A549 (cell line): ENCODE measurements at regions not wholly inside any gene's neighbourhood (a gene's known extent, or its start where the extent isn't known, plus 50 kb on each side); places are given as distances from the start of the nearest gene placed in this dataset.

Experiments used
- ATAC-seq, 2 experiments: fragments of 200-7000 bp in 1 of 2; fragments of >200 bp in 1 of 2; cut with Nextera tagmentation in 1 of 2; cut with Tn5 transposase in 1 of 2; 3 replicates each; pipeline versions ENCODE4 v1.8.0 to v1.9.1; 2018 to 2020; ENCODE audit warnings: mild to moderate bottlenecking in 1 of 2, moderate library complexity in 1 of 2
- CTCF ChIA-PET: fragments of 300-600 bp; sonication (Branson Sonifier 250); formaldehyde crosslinking; extraction: SDS; loops from one replicate; lab custom pipeline; 2021; ENCODE audit warnings: antibody characterized with exemption, inconsistent platforms; lab: Yijun Ruan, JAX
- POLR2A ChIA-PET: fragments of 350-600 bp; formaldehyde crosslinking; extraction: SDS; loops from one replicate; lab custom pipeline; 2021; ENCODE audit warnings: antibody characterized with exemption, inconsistent platforms; lab: Yijun Ruan, JAX
- DNase-seq, 2 experiments: peaks; one replicate each; pipeline versions ENCODE4 v3.0.0 to v3.0.0-alpha.2; 2011 to 2016; ENCODE audit warnings: low read depth in 1 of 2, low spot score in 1 of 2
- FAIRE-seq: peaks from 2 replicates; lab custom pipeline; 2011; peaks lifted over from hg19 to GRCh38; lab: Jason Lieb, UNC
- H3K27ac ChIP-seq, 2 experiments: fragments of >200 bp; sonication (Bioruptor Twin); formaldehyde crosslinking; 3 replicates each; pipeline ENCODE4 v1.5.1; 2016 to 2017
- H3K4me1 ChIP-seq: fragments of >200 bp; sonication (Bioruptor Twin); formaldehyde crosslinking; 3 replicates; pipeline ENCODE4 v1.6.1; 2016
- H3K4me2 ChIP-seq: fragments of >200 bp; sonication (Bioruptor Twin); formaldehyde crosslinking; 3 replicates; pipeline ENCODE4 v1.6.1; 2016
- H3K4me3 ChIP-seq: fragments of >200 bp; sonication (Bioruptor Twin); formaldehyde crosslinking; 3 replicates; pipeline ENCODE4 v1.5.1; 2016
- H3K9me3 ChIP-seq: fragments of >200 bp; sonication (Bioruptor Twin); formaldehyde crosslinking; 3 replicates; pipeline ENCODE4 v1.6.1; 2016
- CBX8 ChIP-seq: fragments of 200-600 bp; sonication (generic); IDR thresholded peaks from 2 replicates; pipeline ENCODE4 v1.6.1; 2016
- ESRRA ChIP-seq: fragments of 150-350 bp; IDR thresholded peaks from 2 replicates; pipeline ENCODE4 v1.6.1; 2014; ENCODE audit warnings: mild to moderate bottlenecking, low read length, borderline replicate concordance
- HEYL ChIP-seq: fragments of 250-450 bp; sonication (Bioruptor Pico); IDR thresholded peaks from 2 replicates; pipeline ENCODE4 v1.8.0; 2021; ENCODE audit warnings: mild to moderate bottlenecking, moderate library complexity
- HOXB13 ChIP-seq: fragments of 250-450 bp; sonication (Bioruptor Pico); IDR thresholded peaks from 2 replicates; pipeline ENCODE4 v1.5.0; 2020; ENCODE audit warnings: low read depth, mild to moderate bottlenecking, moderate library complexity
- JUN ChIP-seq, 2 experiments: fragments of >200 bp; sonication (Bioruptor Twin); formaldehyde crosslinking; IDR thresholded peaks; 2 replicates in 1 of 2; 3 replicates in 1 of 2; pipeline ENCODE4 v1.6.1; 2016 to 2017
- MAZ ChIP-seq: fragments of 150-350 bp; IDR thresholded peaks from 2 replicates; pipeline ENCODE4 v1.6.1; 2014; ENCODE audit warnings: antibody characterized with exemption, low read depth, low read length, borderline replicate concordance
- MYC ChIP-seq: IDR thresholded peaks from 2 replicates; pipeline ENCODE4 v1.6.1; 2012; ENCODE audit warnings: mild to moderate bottlenecking, inconsistent platforms, low read length, improper control_type of control experiment, borderline replicate concordance
- RARB ChIP-seq: fragments of 250-450 bp; sonication (Bioruptor Pico); IDR thresholded peaks from 2 replicates; pipeline ENCODE4 v1.8.0; 2021; ENCODE audit warnings: mild to moderate bottlenecking, moderate library complexity
- RFX5 ChIP-seq: fragments of 450-650 bp; IDR thresholded peaks from 2 replicates; pipeline ENCODE4 v1.7.1; 2014; ENCODE audit warnings: antibody characterized with exemption, mild to moderate bottlenecking, moderate library complexity
- SREBF2 ChIP-seq: fragments of 450-650 bp; IDR thresholded peaks from 2 replicates; pipeline ENCODE4 v1.6.1; 2014; ENCODE audit warnings: mild to moderate bottlenecking, moderate library complexity
- TFCP2L1 ChIP-seq: fragments of 250-450 bp; sonication (Bioruptor Pico); IDR thresholded peaks from 2 replicates; pipeline ENCODE4 v1.5.0; 2021; ENCODE audit warnings: mild to moderate bottlenecking
- TP53 ChIP-seq: fragments of 250-450 bp; sonication (Bioruptor Pico); IDR thresholded peaks from 2 replicates; pipeline ENCODE4 v1.5.0; 2021; ENCODE audit warnings: mild to moderate bottlenecking, moderate library complexity
- ZC3H11A ChIP-seq: fragments of 450-650 bp; IDR thresholded peaks from 2 replicates; pipeline ENCODE4 v1.6.1; 2014; ENCODE audit warnings: antibody characterized with exemption, mild to moderate bottlenecking
- ZNF302 ChIP-seq: fragments of 250-450 bp; sonication (Bioruptor Pico); IDR thresholded peaks from 2 replicates; pipeline ENCODE4 v1.9.0; 2021; ENCODE audit warnings: inconsistent platforms, mild to moderate bottlenecking, moderate library complexity
- WGBS: methylation state at CpG from one replicate; pipeline ENCODE4 v1.1.6; 2017; ENCODE audit errors: missing lambda C conversion rate; 5-methylcytosine and 5-hydroxymethylcytosine counted together
- TF ChIP-seq, protein P1 (sequence below): fragments of 250-450 bp; sonication (Bioruptor Pico); IDR thresholded peaks from 2 replicates; pipeline ENCODE4 v1.5.0; 2021; ENCODE audit warnings: mild to moderate bottlenecking, moderate library complexity, borderline replicate concordance
- TF ChIP-seq, protein P2 (sequence below): IDR thresholded peaks from 2 replicates; pipeline ENCODE4 v1.6.1; 2012
- TF ChIP-seq, protein P3 (sequence below): IDR thresholded peaks from 2 replicates; pipeline ENCODE4 v1.6.1; 2012; ENCODE audit warnings: low read depth, borderline replicate concordance
- TF ChIP-seq, protein P4 (sequence below): fragments of >200 bp; sonication (Bioruptor Twin); formaldehyde crosslinking; IDR thresholded peaks from 2 replicates; pipeline ENCODE4 v1.6.1; 2016
- TF ChIP-seq, protein P5 (sequence below): fragments of 200-600 bp; sonication (generic); IDR thresholded peaks from 2 replicates; pipeline ENCODE4 v1.6.1; 2016; ENCODE audit warnings: antibody characterized with exemption, mild to moderate bottlenecking, moderate library complexity
- TF ChIP-seq, protein P6 (sequence below): fragments of >200 bp; sonication (Bioruptor Twin); formaldehyde crosslinking; IDR thresholded peaks from 3 replicates; pipeline ENCODE4 v1.5.1; 2016
- TF ChIP-seq, protein P7 (sequence below): fragments of >200 bp; sonication (Bioruptor Twin); formaldehyde crosslinking; IDR thresholded peaks from 3 replicates; pipeline ENCODE4 v1.6.1; 2016
- TF ChIP-seq, protein P8 (sequence below): fragments of 450-650 bp; IDR thresholded peaks from 2 replicates; pipeline ENCODE4 v1.6.1; 2014; ENCODE audit warnings: antibody characterized with exemption

DNA sequence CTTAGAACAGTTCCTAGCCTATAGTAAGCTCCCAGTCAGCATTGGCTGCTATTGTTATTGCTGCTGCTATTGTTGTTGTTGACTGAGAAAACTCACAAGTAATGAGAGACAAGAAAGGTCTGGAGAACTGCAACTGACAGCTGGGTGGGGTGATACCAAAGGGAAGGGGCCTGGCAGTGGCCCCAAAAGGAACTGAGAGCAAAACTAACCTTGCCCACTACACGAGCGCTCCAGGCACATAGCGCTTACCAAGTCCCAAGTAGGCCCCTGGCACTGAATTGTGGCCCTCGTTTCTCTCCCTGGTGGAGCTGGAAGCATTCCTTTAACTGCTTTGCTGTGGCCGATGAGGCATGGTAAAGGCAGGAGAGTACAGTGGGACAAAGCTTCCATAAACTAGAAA is 59.7 kb downstream of the KCTD12 start:
- 53% methylated on average over 5 of the region's 5 CpGs for WGBS

DNA sequence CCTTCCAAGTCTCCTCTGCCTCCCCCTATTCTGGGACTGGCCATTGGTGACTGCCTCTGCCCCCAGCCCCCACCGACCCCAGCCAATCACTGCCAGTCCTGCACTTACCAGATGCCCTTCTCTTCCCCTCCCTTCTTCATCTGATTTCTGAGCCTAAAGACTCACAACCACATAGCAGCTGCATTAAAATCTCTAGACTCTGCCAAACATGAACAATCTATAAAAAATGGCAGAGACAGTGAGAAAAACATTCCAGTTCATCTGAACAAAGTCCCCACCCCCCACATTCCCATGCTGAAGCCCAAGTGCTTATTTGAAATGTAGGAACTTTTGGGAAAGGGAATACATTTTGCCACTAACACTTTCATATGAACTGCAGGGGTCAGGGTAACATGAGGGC is 60.8 kb downstream of the KCTD12 start:
- Histone ChIP-seq H3K9me3 (no peaks in the 10 kb centered on the region), H3K4me3 (no peak overlapping the region), H3K27ac (no peak overlapping the region), H3K4me1 (no peaks in the 10 kb centered on the region), H3K4me2 (no peak overlapping the region)
- ATAC-seq: no peak
- no peak for FAIRE-seq
- DNase-seq: no peak
- ChIA-PET POLR2A (no interaction called here), CTCF (no interaction called here)
- TF ChIP-seq ESRRA (no peak), HOXB13 (CRISPR knock-in tag) (no peak), SREBF2 (no peak), TFCP2L1 (CRISPR knock-in tag) (no peak), HEYL (CRISPR knock-in tag) (no peak), RFX5 (no peak), ZC3H11A (no peak), RARB (no peak), MYC (no peak), CBX8 (no peak), JUN (IDR thresholded peaks at IDR 0.05) (no peak)
- TF ChIP-seq, protein P1, sequence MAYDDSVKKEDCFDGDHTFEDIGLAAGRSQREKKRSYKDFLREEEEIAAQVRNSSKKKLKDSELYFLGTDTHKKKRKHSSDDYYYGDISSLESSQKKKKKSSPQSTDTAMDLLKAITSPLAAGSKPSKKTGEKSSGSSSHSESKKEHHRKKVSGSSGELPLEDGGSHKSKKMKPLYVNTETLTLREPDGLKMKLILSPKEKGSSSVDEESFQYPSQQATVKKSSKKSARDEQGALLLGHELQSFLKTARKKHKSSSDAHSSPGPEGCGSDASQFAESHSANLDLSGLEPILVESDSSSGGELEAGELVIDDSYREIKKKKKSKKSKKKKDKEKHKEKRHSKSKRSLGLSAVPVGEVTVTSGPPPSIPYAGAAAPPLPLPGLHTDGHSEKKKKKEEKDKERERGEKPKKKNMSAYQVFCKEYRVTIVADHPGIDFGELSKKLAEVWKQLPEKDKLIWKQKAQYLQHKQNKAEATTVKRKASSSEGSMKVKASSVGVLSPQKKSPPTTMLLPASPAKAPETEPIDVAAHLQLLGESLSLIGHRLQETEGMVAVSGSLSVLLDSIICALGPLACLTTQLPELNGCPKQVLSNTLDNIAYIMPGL: no peak
- TF ChIP-seq, protein P2, sequence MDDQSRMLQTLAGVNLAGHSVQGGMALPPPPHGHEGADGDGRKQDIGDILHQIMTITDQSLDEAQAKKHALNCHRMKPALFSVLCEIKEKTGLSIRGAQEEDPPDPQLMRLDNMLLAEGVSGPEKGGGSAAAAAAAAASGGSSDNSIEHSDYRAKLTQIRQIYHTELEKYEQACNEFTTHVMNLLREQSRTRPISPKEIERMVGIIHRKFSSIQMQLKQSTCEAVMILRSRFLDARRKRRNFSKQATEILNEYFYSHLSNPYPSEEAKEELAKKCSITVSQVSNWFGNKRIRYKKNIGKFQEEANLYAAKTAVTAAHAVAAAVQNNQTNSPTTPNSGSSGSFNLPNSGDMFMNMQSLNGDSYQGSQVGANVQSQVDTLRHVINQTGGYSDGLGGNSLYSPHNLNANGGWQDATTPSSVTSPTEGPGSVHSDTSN: no peak
- TF ChIP-seq, protein P3, sequence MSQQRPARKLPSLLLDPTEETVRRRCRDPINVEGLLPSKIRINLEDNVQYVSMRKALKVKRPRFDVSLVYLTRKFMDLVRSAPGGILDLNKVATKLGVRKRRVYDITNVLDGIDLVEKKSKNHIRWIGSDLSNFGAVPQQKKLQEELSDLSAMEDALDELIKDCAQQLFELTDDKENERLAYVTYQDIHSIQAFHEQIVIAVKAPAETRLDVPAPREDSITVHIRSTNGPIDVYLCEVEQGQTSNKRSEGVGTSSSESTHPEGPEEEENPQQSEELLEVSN: no peak
- TF ChIP-seq, protein P4, sequence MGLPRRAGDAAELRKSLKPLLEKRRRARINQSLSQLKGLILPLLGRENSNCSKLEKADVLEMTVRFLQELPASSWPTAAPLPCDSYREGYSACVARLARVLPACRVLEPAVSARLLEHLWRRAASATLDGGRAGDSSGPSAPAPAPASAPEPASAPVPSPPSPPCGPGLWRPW: no peak
- TF ChIP-seq, protein P5, sequence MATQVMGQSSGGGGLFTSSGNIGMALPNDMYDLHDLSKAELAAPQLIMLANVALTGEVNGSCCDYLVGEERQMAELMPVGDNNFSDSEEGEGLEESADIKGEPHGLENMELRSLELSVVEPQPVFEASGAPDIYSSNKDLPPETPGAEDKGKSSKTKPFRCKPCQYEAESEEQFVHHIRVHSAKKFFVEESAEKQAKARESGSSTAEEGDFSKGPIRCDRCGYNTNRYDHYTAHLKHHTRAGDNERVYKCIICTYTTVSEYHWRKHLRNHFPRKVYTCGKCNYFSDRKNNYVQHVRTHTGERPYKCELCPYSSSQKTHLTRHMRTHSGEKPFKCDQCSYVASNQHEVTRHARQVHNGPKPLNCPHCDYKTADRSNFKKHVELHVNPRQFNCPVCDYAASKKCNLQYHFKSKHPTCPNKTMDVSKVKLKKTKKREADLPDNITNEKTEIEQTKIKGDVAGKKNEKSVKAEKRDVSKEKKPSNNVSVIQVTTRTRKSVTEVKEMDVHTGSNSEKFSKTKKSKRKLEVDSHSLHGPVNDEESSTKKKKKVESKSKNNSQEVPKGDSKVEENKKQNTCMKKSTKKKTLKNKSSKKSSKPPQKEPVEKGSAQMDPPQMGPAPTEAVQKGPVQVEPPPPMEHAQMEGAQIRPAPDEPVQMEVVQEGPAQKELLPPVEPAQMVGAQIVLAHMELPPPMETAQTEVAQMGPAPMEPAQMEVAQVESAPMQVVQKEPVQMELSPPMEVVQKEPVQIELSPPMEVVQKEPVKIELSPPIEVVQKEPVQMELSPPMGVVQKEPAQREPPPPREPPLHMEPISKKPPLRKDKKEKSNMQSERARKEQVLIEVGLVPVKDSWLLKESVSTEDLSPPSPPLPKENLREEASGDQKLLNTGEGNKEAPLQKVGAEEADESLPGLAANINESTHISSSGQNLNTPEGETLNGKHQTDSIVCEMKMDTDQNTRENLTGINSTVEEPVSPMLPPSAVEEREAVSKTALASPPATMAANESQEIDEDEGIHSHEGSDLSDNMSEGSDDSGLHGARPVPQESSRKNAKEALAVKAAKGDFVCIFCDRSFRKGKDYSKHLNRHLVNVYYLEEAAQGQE: no peak
- TF ChIP-seq, protein P6, sequence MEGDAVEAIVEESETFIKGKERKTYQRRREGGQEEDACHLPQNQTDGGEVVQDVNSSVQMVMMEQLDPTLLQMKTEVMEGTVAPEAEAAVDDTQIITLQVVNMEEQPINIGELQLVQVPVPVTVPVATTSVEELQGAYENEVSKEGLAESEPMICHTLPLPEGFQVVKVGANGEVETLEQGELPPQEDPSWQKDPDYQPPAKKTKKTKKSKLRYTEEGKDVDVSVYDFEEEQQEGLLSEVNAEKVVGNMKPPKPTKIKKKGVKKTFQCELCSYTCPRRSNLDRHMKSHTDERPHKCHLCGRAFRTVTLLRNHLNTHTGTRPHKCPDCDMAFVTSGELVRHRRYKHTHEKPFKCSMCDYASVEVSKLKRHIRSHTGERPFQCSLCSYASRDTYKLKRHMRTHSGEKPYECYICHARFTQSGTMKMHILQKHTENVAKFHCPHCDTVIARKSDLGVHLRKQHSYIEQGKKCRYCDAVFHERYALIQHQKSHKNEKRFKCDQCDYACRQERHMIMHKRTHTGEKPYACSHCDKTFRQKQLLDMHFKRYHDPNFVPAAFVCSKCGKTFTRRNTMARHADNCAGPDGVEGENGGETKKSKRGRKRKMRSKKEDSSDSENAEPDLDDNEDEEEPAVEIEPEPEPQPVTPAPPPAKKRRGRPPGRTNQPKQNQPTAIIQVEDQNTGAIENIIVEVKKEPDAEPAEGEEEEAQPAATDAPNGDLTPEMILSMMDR: no peak
- TF ChIP-seq, protein P7, sequence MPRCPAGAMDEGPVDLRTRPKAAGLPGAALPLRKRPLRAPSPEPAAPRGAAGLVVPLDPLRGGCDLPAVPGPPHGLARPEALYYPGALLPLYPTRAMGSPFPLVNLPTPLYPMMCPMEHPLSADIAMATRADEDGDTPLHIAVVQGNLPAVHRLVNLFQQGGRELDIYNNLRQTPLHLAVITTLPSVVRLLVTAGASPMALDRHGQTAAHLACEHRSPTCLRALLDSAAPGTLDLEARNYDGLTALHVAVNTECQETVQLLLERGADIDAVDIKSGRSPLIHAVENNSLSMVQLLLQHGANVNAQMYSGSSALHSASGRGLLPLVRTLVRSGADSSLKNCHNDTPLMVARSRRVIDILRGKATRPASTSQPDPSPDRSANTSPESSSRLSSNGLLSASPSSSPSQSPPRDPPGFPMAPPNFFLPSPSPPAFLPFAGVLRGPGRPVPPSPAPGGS: no peak
- TF ChIP-seq, protein P8, sequence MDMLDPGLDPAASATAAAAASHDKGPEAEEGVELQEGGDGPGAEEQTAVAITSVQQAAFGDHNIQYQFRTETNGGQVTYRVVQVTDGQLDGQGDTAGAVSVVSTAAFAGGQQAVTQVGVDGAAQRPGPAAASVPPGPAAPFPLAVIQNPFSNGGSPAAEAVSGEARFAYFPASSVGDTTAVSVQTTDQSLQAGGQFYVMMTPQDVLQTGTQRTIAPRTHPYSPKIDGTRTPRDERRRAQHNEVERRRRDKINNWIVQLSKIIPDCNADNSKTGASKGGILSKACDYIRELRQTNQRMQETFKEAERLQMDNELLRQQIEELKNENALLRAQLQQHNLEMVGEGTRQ: no peak
- WGBS: 0% methylated on average over 1 of the region's 1 CpG

More for the DNA sequence above, 59.7 kb downstream of the KCTD12 start:
- Histone ChIP-seq H3K9me3 (no peaks in the 10 kb centered on the region), H3K27ac (no peak overlapping the region), H3K4me2 (no peak overlapping the region), H3K4me1 (no peaks in the 10 kb centered on the region), H3K4me3 (no peak overlapping the region)
- ATAC-seq (no peak), FAIRE-seq (no peak), DNase-seq (no peak)
- TF ChIP-seq HOXB13 (CRISPR knock-in tag) (no peak), MAZ (no peak), JUN (IDR thresholded peaks at IDR 0.05) (no peak), TP53 (CRISPR knock-in tag) (no peak), ZNF302 (CRISPR knock-in tag) (no peak)
- ChIA-PET POLR2A (no interaction called here), CTCF (no interaction called here)
